Midbrain (tissue), 1 donor: ENCODE measurements at regions not wholly inside any gene's neighbourhood (a gene's known extent, or its start where the extent isn't known, plus 50 kb on each side); places are given as distances from the start of the nearest gene placed in this dataset.
"Not testable (repeated sequence)": the region's sequence is repeated elsewhere in the genome, so short reads cannot be mapped to it uniquely, and the experiment has no call there.

ENCODE experiments used
- DNase-seq: peaks from one replicate; lab custom pipeline; 2025; lab: John Stamatoyannopoulos, UW

- no peak for DNase-seq
These were observed 676.3 kb upstream of the KCND2 start for GRCh38 chr7:119596651-119597050.

GRCh38 chr7:119606297-119606696 is 666.7 kb upstream of the KCND2 start:
- DNase-seq = no peak

- DNase-seq = no peak
These were observed 652.2 kb upstream of the KCND2 start for GRCh38 chr7:119620769-119621168.

DNA sequence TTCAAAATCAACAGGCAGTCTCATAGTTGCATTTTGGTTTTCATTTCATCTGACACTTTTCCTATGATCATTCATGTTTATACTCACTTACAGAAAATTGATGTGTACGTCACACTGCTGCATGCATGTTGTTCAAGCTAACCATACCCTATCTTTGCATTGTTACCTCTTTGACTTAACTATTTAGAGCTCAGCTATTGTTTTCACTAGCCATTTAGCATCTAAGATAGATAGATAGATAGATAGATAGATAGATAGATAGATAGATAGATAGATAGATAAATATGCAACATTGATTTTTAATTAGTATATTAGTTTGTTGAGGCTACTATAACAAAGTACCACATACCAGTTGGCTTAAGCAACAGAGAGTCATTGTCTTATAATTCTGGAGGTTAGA is 649.5 kb upstream of the KCND2 start:
- no peak for DNase-seq

GRCh38 chr7:119630406-119630969 is 642.5 kb upstream of the KCND2 start:
- DNase-seq = no peak

DNA sequence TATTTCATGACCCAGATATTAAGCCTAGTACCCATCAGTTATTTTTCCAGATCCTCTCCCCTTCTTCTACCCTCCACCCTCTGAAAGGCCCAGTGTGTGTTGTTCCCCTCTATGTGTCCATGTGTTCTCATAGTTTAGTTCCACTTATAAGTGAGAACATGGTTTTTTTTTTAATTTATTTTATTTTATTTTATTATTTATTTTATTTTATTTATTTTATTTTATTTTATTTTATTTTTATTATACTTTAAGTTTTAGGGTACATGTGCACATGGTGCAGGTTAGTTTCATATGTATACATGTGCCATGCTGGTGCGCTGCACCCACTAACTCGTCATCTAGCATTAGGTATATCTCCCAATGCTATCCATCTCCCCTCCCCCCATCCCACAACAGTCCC is 639.2 kb upstream of the KCND2 start:
- DNase-seq = not testable (repeated sequence)

DNA sequence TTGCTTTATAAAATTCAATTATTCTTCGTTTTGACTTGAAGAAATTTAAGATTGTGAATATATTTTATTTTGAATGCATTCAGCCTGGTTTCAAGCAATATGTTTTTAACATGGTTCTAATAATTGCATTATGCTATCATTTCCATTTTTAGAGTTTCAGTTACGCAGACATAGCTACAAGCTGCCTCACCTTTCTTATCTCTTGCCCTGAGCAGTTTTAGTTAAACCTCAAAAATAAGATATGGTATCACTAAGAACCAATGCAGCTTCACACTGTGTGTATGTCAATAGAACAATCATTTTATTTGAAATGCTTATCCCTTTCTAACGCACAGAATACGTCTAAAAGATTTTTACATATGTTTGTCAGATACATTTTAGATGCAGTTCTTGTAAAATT is 632.6 kb upstream of the KCND2 start:
- no peak for DNase-seq

DNA sequence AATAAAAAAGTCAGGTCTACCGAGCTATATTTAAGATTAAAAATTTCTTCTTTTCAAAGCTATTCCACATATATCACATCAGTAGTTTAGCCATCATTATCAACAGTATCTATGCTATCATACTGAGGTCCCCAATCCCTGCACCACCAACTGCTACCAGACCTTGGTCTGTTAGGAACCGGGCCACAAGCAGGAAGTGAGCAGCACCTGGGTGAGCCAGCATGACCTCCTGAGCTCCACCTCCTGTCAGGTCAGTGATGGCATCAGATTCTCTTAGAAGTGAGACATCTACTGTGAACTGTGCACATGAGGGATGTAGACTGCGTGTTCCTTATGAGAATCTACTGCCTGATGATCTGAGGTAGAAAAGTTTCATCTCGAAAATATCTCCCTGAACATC is 632.1 kb upstream of the KCND2 start:
- DNase-seq = no peak

GRCh38 chr7:119643558-119643957 is 629.4 kb upstream of the KCND2 start:
- no peak for DNase-seq

DNA sequence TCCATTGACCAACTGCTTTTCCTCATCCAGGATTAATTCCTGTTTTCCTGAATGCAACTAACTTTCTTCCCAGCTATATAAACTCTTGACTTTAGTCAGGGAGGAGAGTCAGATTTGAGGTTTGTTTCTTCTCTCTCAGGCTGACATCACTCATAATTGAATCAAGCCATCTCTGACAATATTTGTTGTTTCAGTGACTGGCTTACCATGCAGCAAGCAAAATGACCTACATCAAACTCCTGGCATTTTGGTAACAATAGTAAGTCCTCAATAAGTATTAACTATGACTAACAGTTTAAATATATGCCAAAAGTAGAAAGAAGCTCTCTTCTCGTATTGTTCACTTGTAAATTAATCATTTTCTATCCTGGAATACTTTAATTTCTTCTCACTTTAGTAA is 625.7 kb upstream of the KCND2 start:
- DNase-seq = no peak

- not testable (repeated sequence) for DNase-seq
These were observed 624.2 kb upstream of the KCND2 start for GRCh38 chr7:119648752-119649151.

DNA sequence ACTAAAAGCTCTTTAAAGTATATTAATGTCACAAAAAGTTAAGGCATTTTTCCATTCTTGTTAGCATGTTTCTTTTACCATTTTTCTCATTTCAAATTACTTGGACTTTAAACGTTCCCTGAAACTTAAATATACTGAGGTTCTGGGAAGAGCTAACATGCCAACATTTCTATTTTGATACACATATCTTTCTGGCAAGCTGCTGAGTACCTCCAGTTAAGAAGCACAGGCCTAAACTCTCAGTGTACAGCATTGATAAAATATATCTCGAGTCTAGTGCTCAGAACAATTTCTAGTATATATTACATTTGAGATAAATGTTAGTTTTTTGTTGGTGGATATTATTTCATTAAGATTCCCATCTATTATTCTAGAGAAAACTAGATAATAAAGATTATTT is 612.9 kb upstream of the KCND2 start:
- no peak for DNase-seq

DNA sequence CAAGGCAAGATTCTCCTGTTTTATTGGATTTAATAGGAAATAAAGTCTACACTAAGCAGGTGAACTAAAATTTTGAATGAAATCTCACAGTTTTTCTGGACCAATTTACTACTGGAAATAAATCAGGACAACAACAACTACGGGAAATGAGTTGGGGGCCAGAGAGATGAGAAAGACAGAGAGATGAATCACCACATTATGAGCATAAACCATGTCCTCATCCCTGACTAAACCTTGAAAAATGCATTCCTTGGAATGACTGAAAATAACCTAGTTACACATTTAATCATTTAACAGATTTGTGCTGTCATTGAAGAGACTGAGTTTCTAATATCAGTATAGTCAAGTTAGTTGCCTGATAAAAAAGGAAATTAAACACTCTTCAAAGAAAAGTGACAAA is 608.4 kb upstream of the KCND2 start:
- no peak for DNase-seq

DNA sequence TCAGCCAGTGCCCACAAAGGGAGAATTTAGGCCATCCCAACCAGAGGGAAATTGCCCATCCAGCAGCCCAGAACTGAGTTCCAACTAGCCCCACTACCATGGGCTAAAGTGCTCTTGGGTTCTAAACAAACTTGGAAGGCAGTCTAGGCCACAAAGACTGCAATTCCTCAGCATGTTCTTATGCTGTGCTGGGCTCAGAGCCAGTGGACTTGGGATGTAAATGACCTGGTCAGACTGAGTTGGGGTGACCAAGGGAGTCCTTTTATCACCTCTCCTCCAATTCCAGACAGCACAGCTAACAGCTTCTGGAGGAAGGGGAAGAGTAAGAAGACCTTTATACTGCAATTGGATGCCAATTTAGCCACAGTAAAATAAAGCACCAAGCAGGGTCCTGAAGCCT is 607.2 kb upstream of the KCND2 start:
- DNase-seq = no peak

GRCh38 chr7:119681336-119681735 is 591.6 kb upstream of the KCND2 start:
- no peak for DNase-seq

DNA sequence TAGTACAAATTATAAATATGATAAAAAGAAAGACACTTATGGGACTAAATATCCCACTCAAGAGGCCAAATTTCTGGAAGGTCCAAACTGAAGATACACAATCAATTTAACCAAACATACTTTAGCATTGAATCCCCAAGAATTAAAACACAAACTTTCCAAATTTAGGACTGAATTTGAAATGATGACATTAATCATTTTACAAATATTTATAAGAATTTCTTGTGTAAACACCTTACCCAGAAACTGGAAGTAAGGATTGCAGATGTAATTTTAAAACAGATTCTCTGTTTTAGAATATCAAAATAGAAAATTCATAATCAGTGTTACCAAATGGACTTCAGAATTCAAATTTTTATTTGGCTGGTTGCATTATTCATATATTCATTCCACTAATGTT is 588.2 kb upstream of the KCND2 start:
- no peak for DNase-seq

DNA sequence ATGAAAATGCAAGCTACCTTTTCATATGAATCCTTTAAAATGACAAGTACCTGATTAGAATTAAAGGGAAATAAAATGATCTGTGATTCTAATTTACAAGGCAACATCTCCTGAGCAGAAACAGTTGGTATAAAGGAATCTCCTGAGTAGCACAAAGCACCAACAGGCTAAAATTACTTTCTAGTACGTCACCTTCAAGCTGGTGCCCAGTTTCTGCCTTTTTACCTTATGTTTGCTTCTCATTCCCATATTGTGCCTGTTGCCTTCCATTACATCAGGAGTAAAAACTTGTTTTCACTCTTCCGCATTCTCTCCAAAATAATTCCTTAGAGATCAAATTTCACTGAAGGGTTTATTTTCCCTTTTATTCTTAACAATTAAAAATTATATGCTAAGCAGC is 587.1 kb upstream of the KCND2 start:
- DNase-seq = no peak

DNA sequence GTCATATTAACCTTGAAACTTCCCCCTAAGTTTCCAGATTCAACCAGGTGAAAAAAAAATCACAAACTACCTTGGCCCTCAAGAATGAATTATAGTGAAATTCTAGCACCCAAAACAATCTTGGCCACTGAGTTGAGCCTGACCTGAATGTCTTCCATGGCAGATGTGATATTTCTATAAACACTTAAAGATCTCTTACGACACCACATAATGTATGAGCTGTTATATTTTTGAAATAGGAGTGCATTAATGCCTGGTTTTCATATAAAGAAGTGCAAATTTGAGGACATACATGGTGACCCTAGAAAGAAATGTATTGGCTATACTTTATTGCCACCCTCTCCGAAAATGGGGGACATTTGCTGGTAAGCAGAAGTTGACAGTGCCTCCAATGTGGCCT is 584.1 kb upstream of the KCND2 start:
- DNase-seq = no peak

- no peak for DNase-seq
These were observed 580.4 kb upstream of the KCND2 start for GRCh38 chr7:119692541-119692940.

DNA sequence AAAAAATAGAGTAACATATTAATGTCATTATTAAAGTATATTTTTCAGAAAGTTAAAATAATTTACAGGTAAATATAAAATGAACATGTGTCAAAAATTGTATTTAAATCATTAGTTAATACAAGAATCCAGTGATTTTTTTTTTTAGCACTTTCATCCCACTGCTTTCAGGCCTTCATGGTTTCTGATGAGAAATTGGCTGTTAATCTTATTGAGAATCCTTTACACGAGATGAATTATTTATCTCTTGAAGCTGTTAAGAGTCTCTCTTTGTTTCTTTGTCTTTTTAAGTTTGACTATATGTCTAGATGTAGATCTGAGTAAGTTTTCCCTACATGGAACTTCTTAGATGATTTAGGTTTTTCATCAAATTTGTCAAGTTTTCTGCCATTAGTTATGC is 578.5 kb upstream of the KCND2 start:
- no peak for DNase-seq

- DNase-seq = no peak
These were observed 576.6 kb upstream of the KCND2 start for GRCh38 chr7:119696336-119696735.

- no peak for DNase-seq
These were observed 569.1 kb upstream of the KCND2 start for GRCh38 chr7:119703895-119704294.

GRCh38 chr7:119706608-119707007 is 566.4 kb upstream of the KCND2 start:
- no peak for DNase-seq

- DNase-seq = no peak
These were observed 564.1 kb upstream of the KCND2 start for GRCh38 chr7:119708891-119709290.

DNA sequence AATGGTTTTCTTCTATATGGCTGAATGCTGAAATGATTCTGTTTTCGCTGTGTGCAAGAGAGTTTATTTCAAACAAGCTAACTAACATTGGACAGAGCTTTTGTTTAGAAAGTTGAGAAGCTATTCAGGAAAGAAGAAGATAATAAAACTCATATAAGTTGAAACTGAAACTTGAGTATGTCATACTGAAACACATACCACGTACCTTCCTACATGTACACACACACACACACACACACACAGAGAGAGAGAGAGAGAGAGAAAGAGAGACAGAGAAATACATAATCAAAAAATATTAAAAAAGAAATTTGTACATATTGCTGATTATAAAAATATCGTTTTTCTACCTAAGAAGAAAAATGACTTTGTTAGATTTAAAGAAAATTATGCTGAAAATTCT is 561.9 kb upstream of the KCND2 start:
- no peak for DNase-seq
